ENCODE measurements at regions not wholly inside any gene's neighbourhood (a gene's known extent, or its start where the extent isn't known, plus 50 kb on each side); places are given as distances from the start of the nearest gene placed in this dataset.
"Not testable (repeated sequence)": the region's sequence is repeated elsewhere in the genome, so short reads cannot be mapped to it uniquely, and the experiment has no call there.

GRCh38 chr16:52696126-52696525 is 149.2 kb upstream of the TOX3 start:
- TF ChIP-seq, protein P1, sequence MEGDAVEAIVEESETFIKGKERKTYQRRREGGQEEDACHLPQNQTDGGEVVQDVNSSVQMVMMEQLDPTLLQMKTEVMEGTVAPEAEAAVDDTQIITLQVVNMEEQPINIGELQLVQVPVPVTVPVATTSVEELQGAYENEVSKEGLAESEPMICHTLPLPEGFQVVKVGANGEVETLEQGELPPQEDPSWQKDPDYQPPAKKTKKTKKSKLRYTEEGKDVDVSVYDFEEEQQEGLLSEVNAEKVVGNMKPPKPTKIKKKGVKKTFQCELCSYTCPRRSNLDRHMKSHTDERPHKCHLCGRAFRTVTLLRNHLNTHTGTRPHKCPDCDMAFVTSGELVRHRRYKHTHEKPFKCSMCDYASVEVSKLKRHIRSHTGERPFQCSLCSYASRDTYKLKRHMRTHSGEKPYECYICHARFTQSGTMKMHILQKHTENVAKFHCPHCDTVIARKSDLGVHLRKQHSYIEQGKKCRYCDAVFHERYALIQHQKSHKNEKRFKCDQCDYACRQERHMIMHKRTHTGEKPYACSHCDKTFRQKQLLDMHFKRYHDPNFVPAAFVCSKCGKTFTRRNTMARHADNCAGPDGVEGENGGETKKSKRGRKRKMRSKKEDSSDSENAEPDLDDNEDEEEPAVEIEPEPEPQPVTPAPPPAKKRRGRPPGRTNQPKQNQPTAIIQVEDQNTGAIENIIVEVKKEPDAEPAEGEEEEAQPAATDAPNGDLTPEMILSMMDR (conservative IDR thresholded peaks at IDR 0.05): no peak
- H3K27ac ChIP-seq: no peak overlapping the region

GRCh38 chr16:52690468-52690867 is 143.5 kb upstream of the TOX3 start:
- TF ChIP-seq, protein P1 (conservative IDR thresholded peaks at IDR 0.05): no peak
- no peak overlapping the region for H3K27ac ChIP-seq

GRCh38 chr16:52680993-52681392 is 134.1 kb upstream of the TOX3 start:
- H3K27ac ChIP-seq: no peak overlapping the region
- TF ChIP-seq, protein P1 (conservative IDR thresholded peaks at IDR 0.05): no peak

DNA sequence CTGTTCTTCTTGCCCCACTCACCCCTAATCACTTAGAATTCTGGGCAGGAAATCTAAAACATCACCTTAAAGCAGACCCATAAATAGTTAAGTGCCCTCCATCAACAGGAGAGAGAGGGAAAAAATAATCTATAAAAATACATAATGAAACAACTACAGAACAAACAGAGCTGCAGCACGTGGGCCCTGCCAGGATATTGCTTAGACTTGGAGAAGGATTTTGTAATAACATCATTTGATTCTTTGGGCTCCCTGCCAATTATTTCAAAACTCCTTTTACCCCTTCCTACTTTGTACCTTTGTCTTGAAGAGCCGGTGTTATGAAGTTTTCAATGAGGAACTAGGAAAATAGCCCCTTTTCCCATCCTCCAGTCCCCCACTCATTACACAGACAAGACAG is 130.6 kb upstream of the TOX3 start:
- TF ChIP-seq, protein P1 (conservative IDR thresholded peaks at IDR 0.05): no peak
- no peak overlapping the region for H3K27ac ChIP-seq

DNA sequence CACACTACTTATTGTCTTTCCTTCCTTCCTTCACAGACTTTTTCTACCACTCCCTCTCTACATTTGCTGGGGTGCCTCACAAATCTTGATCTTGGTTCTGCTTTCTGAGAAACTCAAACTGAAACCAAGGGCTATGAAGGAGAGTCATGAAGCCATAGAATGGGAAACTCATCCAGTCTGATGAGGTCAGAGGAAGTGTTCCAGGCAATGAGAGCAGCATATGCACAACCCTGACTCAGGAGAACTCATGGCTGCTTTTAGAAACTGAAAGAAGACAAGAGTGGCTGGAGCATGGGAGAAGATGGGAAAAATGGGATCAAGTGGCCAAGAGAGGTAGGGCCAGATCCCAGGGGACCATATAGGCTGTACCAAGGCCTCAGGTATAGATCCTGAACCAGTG is 130.0 kb upstream of the TOX3 start:
- TF ChIP-seq, protein P1 (conservative IDR thresholded peaks at IDR 0.05): no peak
- no peak overlapping the region for H3K27ac ChIP-seq

GRCh38 chr16:52671590-52671989 is 124.6 kb upstream of the TOX3 start:
- no peak overlapping the region for H3K27ac ChIP-seq
- TF ChIP-seq, protein P1 (conservative IDR thresholded peaks at IDR 0.05): no peak

DNA sequence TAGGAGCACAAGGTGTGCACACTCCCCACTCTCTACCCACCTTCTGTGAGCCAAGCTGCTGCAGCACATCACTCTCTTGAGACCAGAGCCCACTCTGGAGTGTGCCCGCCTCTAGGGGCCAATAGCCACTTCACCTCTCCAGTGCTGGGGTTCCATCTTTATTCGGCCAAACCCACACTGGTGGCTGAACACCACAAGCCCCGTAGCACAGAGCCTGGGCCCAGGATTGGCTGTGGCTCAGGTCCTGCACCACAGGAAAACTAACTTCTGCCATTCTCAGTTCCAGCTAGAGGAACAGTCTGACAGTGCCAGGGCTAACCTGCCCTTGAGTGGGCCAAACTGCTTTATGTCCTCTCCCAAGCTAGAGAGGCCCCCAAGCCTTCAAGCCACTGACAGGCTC is 111.0 kb upstream of the TOX3 start:
- TF ChIP-seq, protein P1 (conservative IDR thresholded peaks at IDR 0.05): no peak
- H3K27ac ChIP-seq: no peak overlapping the region

DNA sequence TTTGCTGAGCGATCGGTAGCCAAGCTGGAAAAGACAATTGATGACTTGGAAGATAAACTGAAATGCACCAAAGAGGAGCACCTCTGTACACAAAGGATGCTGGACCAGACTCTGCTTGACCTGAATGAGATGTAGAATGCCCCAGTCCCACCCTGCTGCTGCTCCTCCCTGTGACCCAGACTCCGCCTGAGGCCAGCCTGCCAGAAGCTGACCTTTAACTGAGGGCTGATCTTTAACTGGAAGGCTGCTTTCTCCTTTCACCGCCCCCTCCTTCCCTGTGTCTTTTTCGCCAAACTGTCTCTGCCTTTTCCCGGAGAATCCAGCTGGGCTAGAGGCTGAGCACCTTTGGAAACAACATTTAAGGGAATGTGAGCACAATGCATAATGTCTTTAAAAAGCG is 109.0 kb upstream of the TOX3 start:
- not testable (repeated sequence) for H3K27ac ChIP-seq

DNA sequence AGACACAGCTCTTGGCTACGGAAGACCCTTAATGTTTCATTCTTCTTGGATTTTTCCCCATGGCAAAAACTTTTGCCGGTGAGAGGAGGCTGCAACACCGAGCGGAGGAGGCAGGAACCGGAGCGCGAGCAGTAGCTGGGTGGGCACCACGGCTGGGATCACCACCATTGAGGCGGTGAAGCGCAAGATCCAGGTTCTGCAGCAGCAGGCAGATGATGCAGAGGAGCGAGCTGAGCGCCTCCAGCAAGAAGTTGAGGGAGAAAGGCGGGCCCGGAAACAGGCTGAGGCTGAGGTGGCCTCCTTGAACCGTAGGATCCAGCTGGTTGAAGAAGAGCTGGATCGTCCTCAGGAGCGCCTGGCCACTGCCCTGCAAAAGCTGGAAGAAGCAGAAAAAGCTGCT is 108.2 kb upstream of the TOX3 start:
- H3K27ac ChIP-seq: not testable (repeated sequence)
